Keratinocyte (primary cell): ENCODE measurements at regions not wholly inside any gene's neighbourhood (a gene's known extent, or its start where the extent isn't known, plus 50 kb on each side); places are given as distances from the start of the nearest gene placed in this dataset.

Experiments
- DNase-seq: peaks from one replicate; pipeline ENCODE4 v3.0.0-alpha.2; 2011; ENCODE audit warnings: low read depth, missing footprints, low spot score
- FAIRE-seq: peaks from 2 replicates; lab custom pipeline; 2011; peaks lifted over from hg19 to GRCh38; lab: Jason Lieb, UNC
- H2AFZ ChIP-seq: 2 replicates; pipeline ENCODE4 v1.6.0; 2012; ENCODE audit warnings: low read length, control low read depth, inconsistent platforms; ENCODE audit not compliant: control insufficient read depth
- H3K27ac ChIP-seq: 2 replicates; pipeline ENCODE4 v1.5.1; 2011; ENCODE audit warnings: low read length; ENCODE audit not compliant: control insufficient read depth, insufficient read depth
- H3K27me3 ChIP-seq: 3 replicates; pipeline ENCODE4 v1.6.0; 2011; ENCODE audit warnings: low read length; ENCODE audit not compliant: control insufficient read depth, insufficient read depth; ENCODE audit errors: extremely low read depth
- H3K36me3 ChIP-seq, 2 experiments: 2 replicates in 1 of 2; 3 replicates in 1 of 2; pipeline ENCODE4 v1.5.1; 2011; ENCODE audit warnings: low read length in 2 of 2, mild to moderate bottlenecking in 1 of 2; ENCODE audit not compliant: control insufficient read depth in 2 of 2, insufficient read depth in 2 of 2; ENCODE audit errors: extremely low read depth in 1 of 2
- H3K4me1 ChIP-seq: 3 replicates; pipeline ENCODE4 v1.5.1; 2011; ENCODE audit warnings: low read length; ENCODE audit not compliant: control insufficient read depth, insufficient read depth; ENCODE audit errors: extremely low read depth
- H3K4me2 ChIP-seq: 3 replicates; pipeline ENCODE4 v1.6.0; 2011; ENCODE audit warnings: low read depth, low read length; ENCODE audit not compliant: control insufficient read depth, insufficient read depth; ENCODE audit errors: extremely low read depth
- H3K4me3 ChIP-seq, 3 experiments: fragments of 200-600 bp in 1 of 3; sonication (generic) in 1 of 3; 2 replicates in 2 of 3; 3 replicates in 1 of 3; pipeline ENCODE4 v1.5.1; 2011 to 2016; ENCODE audit warnings: low read length in 3 of 3, mild to moderate bottlenecking in 3 of 3, control low read depth in 2 of 3, inconsistent platforms in 1 of 3, low read depth in 1 of 3, mixed read lengths in 1 of 3, mixed run types in 1 of 3, moderate library complexity in 1 of 3; ENCODE audit not compliant: control insufficient read depth in 2 of 3, insufficient read depth in 2 of 3; ENCODE audit errors: extremely low read depth in 1 of 3
- H3K79me2 ChIP-seq: 2 replicates; pipeline ENCODE4 v1.6.0; 2012; ENCODE audit warnings: low read length; ENCODE audit not compliant: control insufficient read depth, insufficient read depth
- H3K9ac ChIP-seq: 3 replicates; pipeline ENCODE4 v1.6.0; 2011; ENCODE audit warnings: low read length; ENCODE audit not compliant: control insufficient read depth, insufficient read depth; ENCODE audit errors: extremely low read depth
- H3K9me1 ChIP-seq: 3 replicates; pipeline ENCODE4 v1.6.0; 2011; ENCODE audit warnings: low read length; ENCODE audit not compliant: control insufficient read depth, insufficient read depth; ENCODE audit errors: extremely low read depth
- H3K9me3 ChIP-seq: 2 replicates; pipeline ENCODE4 v1.5.1; 2012; ENCODE audit warnings: low read depth, low read length; ENCODE audit not compliant: control insufficient read depth
- H4K20me1 ChIP-seq: 3 replicates; pipeline ENCODE4 v1.6.0; 2011; ENCODE audit warnings: low read length; ENCODE audit not compliant: control insufficient read depth, insufficient read depth; ENCODE audit errors: extremely low read depth
- CTCF ChIP-seq, 3 experiments: IDR thresholded peaks in 1 of 3; conservative IDR thresholded peaks in 1 of 3; optimal IDR thresholded peaks in 1 of 3; 2 replicates in 2 of 3; 3 replicates in 1 of 3; pipeline versions ENCODE3 to v1.5.1; 2011; ENCODE audit warnings: low read length in 3 of 3, mild to moderate bottlenecking in 3 of 3, moderate library complexity in 2 of 3, control low read depth in 1 of 3, inconsistent platforms in 1 of 3; ENCODE audit not compliant: insufficient read depth in 2 of 3; ENCODE audit errors: extremely low read depth in 1 of 3
- EZH2 ChIP-seq: IDR thresholded peaks from one replicate; pipeline ENCODE4 v1.6.1; 2012; ENCODE audit warnings: inconsistent platforms, mild to moderate bottlenecking, low read length, moderate library complexity
- dilution Hi-C: fragments of 300-500 bp; cut with MboI; formaldehyde crosslinking; loops from one replicate; pipeline ENCODE4 v1.7.0; 2020; ENCODE audit warnings: low sequenced_read_pairs; ENCODE audit not compliant: extremely low pct_ligation_motif_present

- dilution Hi-C loops = no loop called here
- Histone ChIP-seq H2AFZ (no peak overlapping the region), H3K4me1 (no peaks in the 10 kb centered on the region), H4K20me1 (no peaks in the 10 kb centered on the region), H3K27me3 (no peaks in the 10 kb centered on the region), H3K9ac (no peak overlapping the region), H3K27ac (no peak overlapping the region), H3K36me3 (no peaks in the 10 kb centered on the region), H3K4me2 (no peak overlapping the region), H3K9me3 (no peaks in the 10 kb centered on the region), H3K4me3 (no peak overlapping the region), H3K79me2 (no peaks in the 10 kb centered on the region), H3K9me1 (no peaks in the 10 kb centered on the region)
- no peak for DNase-seq
- TF ChIP-seq EZH2 (no peak), CTCF (optimal IDR thresholded peaks at IDR 0.05 in 1 of 3, IDR thresholded peaks at IDR 0.05 in 1 of 3, conservative IDR thresholded peaks at IDR 0.05 in 1 of 3; ENCODE audit: extremely low read depth in 1 of 3, insufficient read depth in 2 of 3, low read length in 3 of 3) (no peak)
- FAIRE-seq = no peak
Observed at GRCh38 chr6:81895511-81896185, 143.2 kb upstream of the TENT5A start.

- dilution Hi-C loops = no loop called here
- no peak overlapping the region for H3K27ac ChIP-seq
- H3K4me2 ChIP-seq = no peak overlapping the region
Observed at GRCh38 chr6:81894788-81895271, 142.3 kb upstream of the TENT5A start.

More at GRCh38 chr6:81894788-81895271, 142.3 kb upstream of the TENT5A start:
- no peak for DNase-seq
- no peaks in the 10 kb centered on the region for H3K9me3 ChIP-seq
- no peaks in the 10 kb centered on the region for H3K4me1 ChIP-seq
- TF ChIP-seq CTCF (optimal IDR thresholded peaks at IDR 0.05 in 1 of 3, IDR thresholded peaks at IDR 0.05 in 1 of 3, conservative IDR thresholded peaks at IDR 0.05 in 1 of 3; ENCODE audit: extremely low read depth in 1 of 3, insufficient read depth in 2 of 3, low read length in 3 of 3) = no peak
- no peak for TF ChIP-seq EZH2
- peak overlapping the region; percentile 34 for H2AFZ ChIP-seq
- no peaks in the 10 kb centered on the region for H3K27me3 ChIP-seq
- H3K9ac ChIP-seq = no peak overlapping the region
- H3K79me2 ChIP-seq = no peaks in the 10 kb centered on the region
- no peaks in the 10 kb centered on the region for H4K20me1 ChIP-seq
- H3K9me1 ChIP-seq = no peaks in the 10 kb centered on the region
- no peak for FAIRE-seq
- no peaks in the 10 kb centered on the region for H3K36me3 ChIP-seq
- H3K4me3 ChIP-seq = no peak overlapping the region
